Sigmoid colon (tissue), 6 donors: ENCODE measurements at regions not wholly inside any gene's neighbourhood (a gene's known extent, or its start where the extent isn't known, plus 50 kb on each side); places are given as distances from the start of the nearest gene placed in this dataset.
"Not testable (repeated sequence)": the region's sequence is repeated elsewhere in the genome, so short reads cannot be mapped to it uniquely, and the experiment has no call there.

Experiments
- DNase-seq: peaks from one replicate; pipeline ENCODE4 v3.0.0-alpha.2; 2019
- H3K27ac ChIP-seq, 4 donors: fragments of 200-600 bp; sonication (generic); one replicate each; pipeline ENCODE4 v1.5.1; 2016 to 2019; ENCODE audit warnings: mild to moderate bottlenecking in 1 of 4
- H3K27me3 ChIP-seq, 3 donors: fragments of 200-600 bp; sonication (generic); one replicate each; pipeline ENCODE4 v1.5.1; 2019; ENCODE audit warnings: mild to moderate bottlenecking in 1 of 3
- H3K36me3 ChIP-seq, 4 donors: fragments of 200-600 bp; sonication (generic); one replicate each; pipeline ENCODE4 v1.5.1; 2016 to 2019
- H3K4me1 ChIP-seq, 4 donors: fragments of 200-600 bp; sonication (generic); one replicate each; pipeline ENCODE4 v1.5.1; 2017 to 2019
- H3K4me3 ChIP-seq, 4 donors: fragments of 200-600 bp; sonication (generic); one replicate each; pipeline ENCODE4 v1.5.1; 2017 to 2019; ENCODE audit warnings: mild to moderate bottlenecking in 2 of 4, moderate library complexity in 1 of 4
- H3K9me3 ChIP-seq, 4 donors: fragments of 200-600 bp in 3 of 4; sonication (generic) in 3 of 4; one replicate each; pipeline versions ENCODE4 v1.5.1 to v1.6.1; 2013 to 2019
- CTCF ChIP-seq, 4 experiments: fragments of 450-650 bp in 3 of 4; fragments of 200-600 bp in 1 of 4; IDR thresholded peaks; one replicate each; pipeline ENCODE4 v1.5.1; 2016 to 2019; ENCODE audit warnings: antibody characterized with exemption in 4 of 4, mild to moderate bottlenecking in 3 of 4, moderate library complexity in 2 of 4
- EP300 ChIP-seq, 4 donors: sonication (generic); formaldehyde crosslinking; IDR thresholded peaks; one replicate each; pipeline ENCODE4 v1.6.1; 2017; ENCODE audit warnings: antibody characterized with exemption in 4 of 4
- POLR2A ChIP-seq, 2 donors: fragments of 450-650 bp; IDR thresholded peaks; one replicate each; pipeline ENCODE4 v1.6.1; 2016; ENCODE audit warnings: antibody characterized with exemption in 2 of 2, mild to moderate bottlenecking in 2 of 2, moderate library complexity in 2 of 2
- POLR2AphosphoS5 ChIP-seq, 4 donors: sonication (generic); formaldehyde crosslinking; IDR thresholded peaks; one replicate each; pipeline ENCODE4 v1.6.1; 2017; ENCODE audit warnings: antibody characterized with exemption in 4 of 4
- WGBS, 2 donors: extraction: QIAGEN DNeasy Blood & Tissue Kit; methylation state at CpG; one replicate each; pipeline ENCODE4 v1.1.7; 2013; 5-methylcytosine and 5-hydroxymethylcytosine counted together
- intact Hi-C: fragments of 100-400 bp; cut with DNase I; formaldehyde crosslinking; loops from one replicate; pipeline ENCODE4 v1.15.1; 2023
- donor health status: healthy with polysubstance abuse.
- donor health status: healthy.

- TF ChIP-seq POLR2AphosphoS5 (IDR thresholded peaks at IDR 0.05) (no peak), EP300 (IDR thresholded peaks at IDR 0.05) (no peak), CTCF (IDR thresholded peaks at IDR 0.05) (no peak), POLR2A (IDR thresholded peaks at IDR 0.05) (no peak)
- Histone ChIP-seq H3K4me1 (peaks cover 0 to 22% (median 17%) of the 10 kb centered on the region in 4 donors), H3K9me3 (no peaks in the 10 kb centered on the region), H3K27me3 (no peaks in the 10 kb centered on the region), H3K36me3 (no peaks in the 10 kb centered on the region), H3K4me3 (no peak overlapping the region), H3K27ac (no peak overlapping the region)
- DNase-seq: no peak
- WGBS, 2 donors: 84 to 94% methylated on average over 4 of the region's 4 CpGs
- intact Hi-C loops: no loop called here
Measured at GRCh38 chr10:121268863-121269432, 329.3 kb downstream of the FGFR2 start.

- no peak for DNase-seq
- Histone ChIP-seq H3K4me3 (no peak overlapping the region), H3K9me3 (no peaks in the 10 kb centered on the region), H3K36me3 (no peaks in the 10 kb centered on the region), H3K4me1 (peaks cover 0 to 7% (median 5%) of the 10 kb centered on the region in 4 donors), H3K27me3 (no peaks in the 10 kb centered on the region), H3K27ac (no peak overlapping the region)
- intact Hi-C loops: no loop called here
- WGBS, 2 donors: 95% methylated on average over 7 of the region's 7 CpGs
- TF ChIP-seq POLR2AphosphoS5 (IDR thresholded peaks at IDR 0.05) (no peak), EP300 (IDR thresholded peaks at IDR 0.05) (no peak), POLR2A (IDR thresholded peaks at IDR 0.05) (no peak), CTCF (IDR thresholded peaks at IDR 0.05) (no peak)
Measured at GRCh38 chr10:121270906-121271305, 327.3 kb downstream of the FGFR2 start.

- 94 to 95% methylated on average over 7 of the region's 7 CpGs for WGBS, 2 donors
- Histone ChIP-seq H3K4me3 (no peak overlapping the region), H3K27me3 (no peaks in the 10 kb centered on the region), H3K4me1 (no peaks in the 10 kb centered on the region), H3K27ac (no peak overlapping the region), H3K9me3 (no peaks in the 10 kb centered on the region), H3K36me3 (no peaks in the 10 kb centered on the region)
- intact Hi-C loops: no loop called here
- no peak for DNase-seq
- TF ChIP-seq CTCF (IDR thresholded peaks at IDR 0.05) (no peak), POLR2AphosphoS5 (IDR thresholded peaks at IDR 0.05) (no peak), POLR2A (IDR thresholded peaks at IDR 0.05) (no peak), EP300 (IDR thresholded peaks at IDR 0.05) (no peak)
Measured at GRCh38 chr10:121276046-121276445, 322.2 kb downstream of the FGFR2 start.

GRCh38 chr10:121276822-121277221 is 321.4 kb downstream of the FGFR2 start:
- no peaks in the 10 kb centered on the region for H3K9me3 ChIP-seq
- H3K27ac ChIP-seq: no peak overlapping the region
- WGBS, 2 donors: 79 to 93% methylated on average over 4 of the region's 4 CpGs
- no peak overlapping the region for H3K4me3 ChIP-seq
- no peaks in the 10 kb centered on the region for H3K27me3 ChIP-seq
- H3K36me3 ChIP-seq: no peaks in the 10 kb centered on the region
- no peak for TF ChIP-seq POLR2AphosphoS5 (IDR thresholded peaks at IDR 0.05)
- TF ChIP-seq POLR2A (IDR thresholded peaks at IDR 0.05): no peak
- no peak for TF ChIP-seq EP300 (IDR thresholded peaks at IDR 0.05)
- TF ChIP-seq CTCF (IDR thresholded peaks at IDR 0.05): no peak
- H3K4me1 ChIP-seq: no peaks in the 10 kb centered on the region
- no peak for DNase-seq
- intact Hi-C loops: no loop called here

- H3K27me3 ChIP-seq, H3K4me1 ChIP-seq, DNase-seq, H3K36me3 ChIP-seq, H3K27ac ChIP-seq, H3K9me3 ChIP-seq, intact Hi-C loops, H3K4me3 ChIP-seq: not testable (repeated sequence)
- 93 to 98% methylated on average over 3 of the region's 3 CpGs for WGBS, 2 donors
Measured at GRCh38 chr10:121278386-121278785, 319.9 kb downstream of the FGFR2 start.
